Dedifferentiated amniotic fluid mesenchymal stem cell (primary cell): ENCODE measurements at regions not wholly inside any gene's neighbourhood (a gene's known extent, or its start where the extent isn't known, plus 50 kb on each side); places are given as distances from the start of the nearest gene placed in this dataset.

Experiments used
- DNase-seq: peaks from one replicate; pipeline ENCODE4 v3.0.0-alpha.2; 2016; ENCODE audit errors: extremely low spot score

- no peak for DNase-seq
These were observed 713.3 kb upstream of the RGMB start for GRCh38 chr5:98060148-98060547.

- DNase-seq: no peak
These were observed 709.3 kb upstream of the RGMB start for GRCh38 chr5:98064118-98064685.

- DNase-seq: no peak
These were observed 708.1 kb upstream of the RGMB start for GRCh38 chr5:98065261-98065909.

- no peak for DNase-seq
These were observed 706.6 kb upstream of the RGMB start for GRCh38 chr5:98066910-98067309.

- no peak for DNase-seq
These were observed 703.5 kb upstream of the RGMB start for GRCh38 chr5:98069876-98070512.

- no peak for DNase-seq
These were observed 700.5 kb upstream of the RGMB start for GRCh38 chr5:98072921-98073320.

- DNase-seq: no peak
These were observed 697.0 kb upstream of the RGMB start for GRCh38 chr5:98076501-98076900.

- DNase-seq: no peak
These were observed 687.9 kb upstream of the RGMB start for GRCh38 chr5:98085593-98085992.

- no peak for DNase-seq
These were observed 678.4 kb upstream of the RGMB start for GRCh38 chr5:98095072-98095471.

GRCh38 chr5:98096155-98096554 is 677.3 kb upstream of the RGMB start:
- peak; percentile 50 for DNase-seq

- DNase-seq: no peak
These were observed 673.9 kb upstream of the RGMB start for GRCh38 chr5:98099448-98100105.

GRCh38 chr5:98101131-98101530 is 672.3 kb upstream of the RGMB start:
- DNase-seq: no peak

GRCh38 chr5:98102936-98103335 is 670.5 kb upstream of the RGMB start:
- DNase-seq: no peak

- no peak for DNase-seq
These were observed 669.7 kb upstream of the RGMB start for GRCh38 chr5:98103807-98104206.

- no peak for DNase-seq
These were observed 668.8 kb upstream of the RGMB start for GRCh38 chr5:98104454-98105188.

- no peak for DNase-seq
These were observed 667.8 kb upstream of the RGMB start for GRCh38 chr5:98105681-98106080.

GRCh38 chr5:98106116-98107031 is 667.1 kb upstream of the RGMB start:
- DNase-seq: no peak

- peak; percentile 69 for DNase-seq
These were observed 665.0 kb upstream of the RGMB start for GRCh38 chr5:98108497-98108896.

GRCh38 chr5:98109561-98110006 is 663.9 kb upstream of the RGMB start:
- DNase-seq: peak; percentile 28

- peak; percentile 67 for DNase-seq
These were observed 663.2 kb upstream of the RGMB start for GRCh38 chr5:98110282-98110691.

GRCh38 chr5:98110791-98111190 is 662.7 kb upstream of the RGMB start:
- no peak for DNase-seq
